ENCODE measurements at regions not wholly inside any gene's neighbourhood (a gene's known extent, or its start where the extent isn't known, plus 50 kb on each side); places are given as distances from the start of the nearest gene placed in this dataset.

DNA sequence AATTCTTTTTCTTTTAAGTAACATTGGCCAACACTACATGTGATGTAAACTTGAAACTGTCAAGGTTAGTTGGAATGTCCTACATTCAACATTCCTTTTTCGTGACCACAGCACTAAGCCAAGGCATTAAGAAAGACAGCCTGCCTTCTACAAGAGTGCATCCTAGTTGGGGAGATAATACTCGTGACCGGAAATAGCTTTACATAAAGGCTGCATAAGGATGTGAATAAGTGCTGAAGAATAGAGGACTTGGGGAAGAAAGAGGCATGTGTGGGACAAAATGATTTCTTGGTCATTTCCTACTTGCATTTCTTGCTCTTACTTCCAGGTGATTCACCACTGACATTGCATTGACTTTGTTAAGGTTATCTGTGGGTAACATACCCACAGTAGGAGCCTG lies 282.0 kb downstream of the DMRT2 start:
- TF ChIP-seq EP300 (IDR thresholded peaks at IDR 0.05; ENCODE audit: borderline replicate concordance): no peak
- no peak for TF ChIP-seq TAF1 (IDR thresholded peaks at IDR 0.05; ENCODE audit: low read depth)
- no peak for TF ChIP-seq REST (IDR thresholded peaks at IDR 0.05; ENCODE audit: low read depth)
- TF ChIP-seq ZBTB7A (IDR thresholded peaks at IDR 0.05; ENCODE audit: low read depth): no peak
- no peak for TF ChIP-seq CREB1 (IDR thresholded peaks at IDR 0.05; ENCODE audit: low read depth)
- TF ChIP-seq USF1 (IDR thresholded peaks at IDR 0.05): no peak
- TF ChIP-seq YY1 (IDR thresholded peaks at IDR 0.05; ENCODE audit: low read depth): no peak
- no peak for TF ChIP-seq NFIC (IDR thresholded peaks at IDR 0.05)
- TF ChIP-seq EGR1 (IDR thresholded peaks at IDR 0.05): no peak
- TF ChIP-seq RAD21 (IDR thresholded peaks at IDR 0.05; ENCODE audit: low read depth): no peak

- TF ChIP-seq TAF1 (IDR thresholded peaks at IDR 0.05; ENCODE audit: low read depth) (no peak), NFIC (IDR thresholded peaks at IDR 0.05) (no peak)
Measured at GRCh38 chr9:1335174-1335573, 285.0 kb downstream of the DMRT2 start.

- TF ChIP-seq FOXM1 (IDR thresholded peaks at IDR 0.05; ENCODE audit: borderline replicate concordance, low read depth): no peak
Measured at GRCh38 chr9:1337169-1337568, 287.0 kb downstream of the DMRT2 start.

DNA sequence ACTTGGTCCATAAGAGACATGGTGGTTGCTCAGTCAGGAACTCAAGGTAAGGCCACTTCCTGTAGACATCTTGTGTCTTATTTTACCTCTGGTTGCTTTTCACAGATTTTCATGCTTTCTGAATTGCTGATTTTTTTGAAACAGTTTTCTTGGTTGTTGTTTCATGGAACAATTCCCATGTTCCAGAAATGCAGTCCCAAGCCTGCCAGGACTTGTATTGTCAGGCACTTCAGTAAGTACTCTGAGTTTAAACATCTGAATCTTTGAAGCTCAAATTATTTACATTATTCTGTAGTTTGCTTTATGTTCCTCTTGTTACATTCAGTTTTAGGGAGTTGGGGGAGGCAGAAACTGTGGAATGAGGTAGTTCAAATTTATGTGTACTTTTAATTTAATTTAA lies 290.2 kb downstream of the DMRT2 start:
- TF ChIP-seq USF1 (IDR thresholded peaks at IDR 0.05): no peak

- TF ChIP-seq REST (IDR thresholded peaks at IDR 0.05; ENCODE audit: low read depth) (no peak), EGR1 (IDR thresholded peaks at IDR 0.05) (no peak), TEAD4 (IDR thresholded peaks at IDR 0.05) (no peak), NFIC (IDR thresholded peaks at IDR 0.05) (no peak), RAD21 (IDR thresholded peaks at IDR 0.05; ENCODE audit: low read depth) (no peak), TCF12 (IDR thresholded peaks at IDR 0.05; ENCODE audit: low read depth) (no peak), ZBTB7A (IDR thresholded peaks at IDR 0.05; ENCODE audit: low read depth) (no peak), CREB1 (IDR thresholded peaks at IDR 0.05; ENCODE audit: low read depth) (no peak), EP300 (IDR thresholded peaks at IDR 0.05; ENCODE audit: borderline replicate concordance) (no peak), YY1 (IDR thresholded peaks at IDR 0.05; ENCODE audit: low read depth) (no peak), CEBPB (IDR thresholded peaks at IDR 0.05) (no peak)
- TF ChIP-seq, protein P1, sequence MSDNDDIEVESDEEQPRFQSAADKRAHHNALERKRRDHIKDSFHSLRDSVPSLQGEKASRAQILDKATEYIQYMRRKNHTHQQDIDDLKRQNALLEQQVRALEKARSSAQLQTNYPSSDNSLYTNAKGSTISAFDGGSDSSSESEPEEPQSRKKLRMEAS (IDR thresholded peaks at IDR 0.05): no peak
Measured at GRCh38 chr9:1353291-1353690, 303.1 kb downstream of the DMRT2 start.

GRCh38 chr9:1354086-1354485 lies 303.9 kb downstream of the DMRT2 start:
- TF ChIP-seq TEAD4 (IDR thresholded peaks at IDR 0.05) (no peak), ZBTB7A (IDR thresholded peaks at IDR 0.05; ENCODE audit: low read depth) (no peak), EGR1 (IDR thresholded peaks at IDR 0.05) (no peak), RAD21 (IDR thresholded peaks at IDR 0.05; ENCODE audit: low read depth) (no peak), TCF12 (IDR thresholded peaks at IDR 0.05; ENCODE audit: low read depth) (no peak), REST (IDR thresholded peaks at IDR 0.05; ENCODE audit: low read depth) (no peak)
